ENCODE measurements at regions not wholly inside any gene's neighbourhood (a gene's known extent, or its start where the extent isn't known, plus 50 kb on each side); places are given as distances from the start of the nearest gene placed in this dataset.

- TF ChIP-seq, protein P1, sequence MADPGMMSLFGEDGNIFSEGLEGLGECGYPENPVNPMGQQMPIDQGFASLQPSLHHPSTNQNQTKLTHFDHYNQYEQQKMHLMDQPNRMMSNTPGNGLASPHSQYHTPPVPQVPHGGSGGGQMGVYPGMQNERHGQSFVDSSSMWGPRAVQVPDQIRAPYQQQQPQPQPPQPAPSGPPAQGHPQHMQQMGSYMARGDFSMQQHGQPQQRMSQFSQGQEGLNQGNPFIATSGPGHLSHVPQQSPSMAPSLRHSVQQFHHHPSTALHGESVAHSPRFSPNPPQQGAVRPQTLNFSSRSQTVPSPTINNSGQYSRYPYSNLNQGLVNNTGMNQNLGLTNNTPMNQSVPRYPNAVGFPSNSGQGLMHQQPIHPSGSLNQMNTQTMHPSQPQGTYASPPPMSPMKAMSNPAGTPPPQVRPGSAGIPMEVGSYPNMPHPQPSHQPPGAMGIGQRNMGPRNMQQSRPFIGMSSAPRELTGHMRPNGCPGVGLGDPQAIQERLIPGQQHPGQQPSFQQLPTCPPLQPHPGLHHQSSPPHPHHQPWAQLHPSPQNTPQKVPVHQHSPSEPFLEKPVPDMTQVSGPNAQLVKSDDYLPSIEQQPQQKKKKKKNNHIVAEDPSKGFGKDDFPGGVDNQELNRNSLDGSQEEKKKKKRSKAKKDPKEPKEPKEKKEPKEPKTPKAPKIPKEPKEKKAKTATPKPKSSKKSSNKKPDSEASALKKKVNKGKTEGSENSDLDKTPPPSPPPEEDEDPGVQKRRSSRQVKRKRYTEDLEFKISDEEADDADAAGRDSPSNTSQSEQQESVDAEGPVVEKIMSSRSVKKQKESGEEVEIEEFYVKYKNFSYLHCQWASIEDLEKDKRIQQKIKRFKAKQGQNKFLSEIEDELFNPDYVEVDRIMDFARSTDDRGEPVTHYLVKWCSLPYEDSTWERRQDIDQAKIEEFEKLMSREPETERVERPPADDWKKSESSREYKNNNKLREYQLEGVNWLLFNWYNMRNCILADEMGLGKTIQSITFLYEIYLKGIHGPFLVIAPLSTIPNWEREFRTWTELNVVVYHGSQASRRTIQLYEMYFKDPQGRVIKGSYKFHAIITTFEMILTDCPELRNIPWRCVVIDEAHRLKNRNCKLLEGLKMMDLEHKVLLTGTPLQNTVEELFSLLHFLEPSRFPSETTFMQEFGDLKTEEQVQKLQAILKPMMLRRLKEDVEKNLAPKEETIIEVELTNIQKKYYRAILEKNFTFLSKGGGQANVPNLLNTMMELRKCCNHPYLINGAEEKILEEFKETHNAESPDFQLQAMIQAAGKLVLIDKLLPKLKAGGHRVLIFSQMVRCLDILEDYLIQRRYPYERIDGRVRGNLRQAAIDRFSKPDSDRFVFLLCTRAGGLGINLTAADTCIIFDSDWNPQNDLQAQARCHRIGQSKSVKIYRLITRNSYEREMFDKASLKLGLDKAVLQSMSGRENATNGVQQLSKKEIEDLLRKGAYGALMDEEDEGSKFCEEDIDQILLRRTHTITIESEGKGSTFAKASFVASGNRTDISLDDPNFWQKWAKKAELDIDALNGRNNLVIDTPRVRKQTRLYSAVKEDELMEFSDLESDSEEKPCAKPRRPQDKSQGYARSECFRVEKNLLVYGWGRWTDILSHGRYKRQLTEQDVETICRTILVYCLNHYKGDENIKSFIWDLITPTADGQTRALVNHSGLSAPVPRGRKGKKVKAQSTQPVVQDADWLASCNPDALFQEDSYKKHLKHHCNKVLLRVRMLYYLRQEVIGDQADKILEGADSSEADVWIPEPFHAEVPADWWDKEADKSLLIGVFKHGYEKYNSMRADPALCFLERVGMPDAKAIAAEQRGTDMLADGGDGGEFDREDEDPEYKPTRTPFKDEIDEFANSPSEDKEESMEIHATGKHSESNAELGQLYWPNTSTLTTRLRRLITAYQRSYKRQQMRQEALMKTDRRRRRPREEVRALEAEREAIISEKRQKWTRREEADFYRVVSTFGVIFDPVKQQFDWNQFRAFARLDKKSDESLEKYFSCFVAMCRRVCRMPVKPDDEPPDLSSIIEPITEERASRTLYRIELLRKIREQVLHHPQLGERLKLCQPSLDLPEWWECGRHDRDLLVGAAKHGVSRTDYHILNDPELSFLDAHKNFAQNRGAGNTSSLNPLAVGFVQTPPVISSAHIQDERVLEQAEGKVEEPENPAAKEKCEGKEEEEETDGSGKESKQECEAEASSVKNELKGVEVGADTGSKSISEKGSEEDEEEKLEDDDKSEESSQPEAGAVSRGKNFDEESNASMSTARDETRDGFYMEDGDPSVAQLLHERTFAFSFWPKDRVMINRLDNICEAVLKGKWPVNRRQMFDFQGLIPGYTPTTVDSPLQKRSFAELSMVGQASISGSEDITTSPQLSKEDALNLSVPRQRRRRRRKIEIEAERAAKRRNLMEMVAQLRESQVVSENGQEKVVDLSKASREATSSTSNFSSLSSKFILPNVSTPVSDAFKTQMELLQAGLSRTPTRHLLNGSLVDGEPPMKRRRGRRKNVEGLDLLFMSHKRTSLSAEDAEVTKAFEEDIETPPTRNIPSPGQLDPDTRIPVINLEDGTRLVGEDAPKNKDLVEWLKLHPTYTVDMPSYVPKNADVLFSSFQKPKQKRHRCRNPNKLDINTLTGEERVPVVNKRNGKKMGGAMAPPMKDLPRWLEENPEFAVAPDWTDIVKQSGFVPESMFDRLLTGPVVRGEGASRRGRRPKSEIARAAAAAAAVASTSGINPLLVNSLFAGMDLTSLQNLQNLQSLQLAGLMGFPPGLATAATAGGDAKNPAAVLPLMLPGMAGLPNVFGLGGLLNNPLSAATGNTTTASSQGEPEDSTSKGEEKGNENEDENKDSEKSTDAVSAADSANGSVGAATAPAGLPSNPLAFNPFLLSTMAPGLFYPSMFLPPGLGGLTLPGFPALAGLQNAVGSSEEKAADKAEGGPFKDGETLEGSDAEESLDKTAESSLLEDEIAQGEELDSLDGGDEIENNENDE (IDR thresholded peaks at IDR 0.05; ENCODE audit: insufficient replicate concordance, low read length) = no peak
- TF ChIP-seq TAF1 (IDR thresholded peaks at IDR 0.05; ENCODE audit: low read depth, low read length) = no peak
- TF ChIP-seq GABPA (IDR thresholded peaks at IDR 0.05; ENCODE audit: borderline replicate concordance, insufficient read depth, low read length) = no peak
- TF ChIP-seq POU5F1 (IDR thresholded peaks at IDR 0.05; ENCODE audit: low read depth, low read length) = no peak
- no peak for TF ChIP-seq JUN (IDR thresholded peaks at IDR 0.05; ENCODE audit: low read depth, low read length)
- TF ChIP-seq JUND (IDR thresholded peaks at IDR 0.05; ENCODE audit: low read length) = no peak
- TF ChIP-seq KDM4A (IDR thresholded peaks at IDR 0.05; ENCODE audit: low read depth, low read length, severe bottlenecking) = no peak
- no peak for TF ChIP-seq SUZ12 (IDR thresholded peaks at IDR 0.05; ENCODE audit: low read length)
- no peak for TF ChIP-seq RXRA (IDR thresholded peaks at IDR 0.05; ENCODE audit: insufficient read depth, low read depth, low read length)
- no peak for TF ChIP-seq RNF2 (IDR thresholded peaks at IDR 0.05; ENCODE audit: borderline replicate concordance, low read depth, low read length, missing control alignments, poor library complexity, severe bottlenecking)
- TF ChIP-seq BCL11A (IDR thresholded peaks at IDR 0.05; ENCODE audit: low read depth in 2 of 2, low read length in 2 of 2) = no peak
- no peak for TF ChIP-seq HDAC6 (IDR thresholded peaks at IDR 0.05; ENCODE audit: low read depth, low read length)
Observed at GRCh38 chr7:28350662-28351061, 61.7 kb upstream of the CREB5 start (continued).

Measured in H1 (cell line).